Lung (tissue), 11 donors: ENCODE measurements at regions not wholly inside any gene's neighbourhood (a gene's known extent, or its start where the extent isn't known, plus 50 kb on each side); places are given as distances from the start of the nearest gene placed in this dataset.

Source experiments
- ATAC-seq: fragments of 200-7000 bp; cut with Tn5 transposase; one replicate; pipeline ENCODE4 v1.9.1; 2020; ENCODE audit warnings: moderate number of reproducible peaks; ENCODE audit not compliant: insufficient read depth, low FRiP score
- DNase-seq, 3 donors: peaks; one replicate each; pipeline ENCODE4 v3.0.0-alpha.2; 2013 to 2017
- H3K27ac ChIP-seq, 2 donors: one replicate each; pipeline ENCODE4 v1.5.1; 2013; ENCODE audit warnings: mild to moderate bottlenecking in 2 of 2, moderate library complexity in 2 of 2, control low read depth in 1 of 2, inconsistent platforms in 1 of 2, low read depth in 1 of 2, low read length in 1 of 2
- H3K27me3 ChIP-seq, 3 donors: one replicate each; pipeline ENCODE4 v1.5.1; 2013; ENCODE audit warnings: low read length in 2 of 3; ENCODE audit not compliant: control insufficient read depth in 3 of 3, insufficient read depth in 3 of 3
- H3K36me3 ChIP-seq, 4 donors: one replicate each; pipeline ENCODE4 v1.5.1; 2013; ENCODE audit warnings: low read length in 4 of 4, mild to moderate bottlenecking in 1 of 4, moderate library complexity in 1 of 4; ENCODE audit not compliant: control insufficient read depth in 4 of 4, insufficient read depth in 4 of 4
- H3K4me1 ChIP-seq, 5 donors: one replicate each; pipeline ENCODE4 v1.5.1; 2013; ENCODE audit warnings: low read length in 5 of 5, mild to moderate bottlenecking in 2 of 5, moderate library complexity in 1 of 5; ENCODE audit not compliant: control insufficient read depth in 5 of 5, insufficient read depth in 5 of 5
- H3K4me3 ChIP-seq: one replicate; pipeline ENCODE4 v1.5.1; 2013; ENCODE audit warnings: mild to moderate bottlenecking, control low read depth, moderate library complexity
- H3K9ac ChIP-seq, 2 donors: one replicate each; pipeline ENCODE4 v1.5.1; 2013; ENCODE audit warnings: low read length in 2 of 2, control low read depth in 1 of 2; ENCODE audit not compliant: insufficient read depth in 1 of 2
- H3K9me3 ChIP-seq, 4 donors: one replicate each; pipeline ENCODE4 v1.5.1; 2013; ENCODE audit warnings: low read length in 3 of 4, mild to moderate bottlenecking in 1 of 4, moderate library complexity in 1 of 4; ENCODE audit not compliant: control insufficient read depth in 4 of 4, insufficient read depth in 3 of 4
- WGBS, 2 donors: extraction: QIAGEN DNeasy Blood & Tissue Kit; methylation state at CpG; one replicate each; pipeline ENCODE4 v1.1.7; 2013; 5-methylcytosine and 5-hydroxymethylcytosine counted together
- TF ChIP-seq, protein P1 (sequence below): IDR thresholded peaks from 2 replicates; pipeline ENCODE4 v1.5.1; 2012; ENCODE audit warnings: mild to moderate bottlenecking; ENCODE audit errors: control extremely low read depth, extremely low read depth
- donor health status: control.
- donor health status: control.
- donor health status: Bipolar disorder and iron deficiency.
- donor health status: healthy.
- donor health status: DM: yes; HTN: yes; CAD: no.

DNA sequence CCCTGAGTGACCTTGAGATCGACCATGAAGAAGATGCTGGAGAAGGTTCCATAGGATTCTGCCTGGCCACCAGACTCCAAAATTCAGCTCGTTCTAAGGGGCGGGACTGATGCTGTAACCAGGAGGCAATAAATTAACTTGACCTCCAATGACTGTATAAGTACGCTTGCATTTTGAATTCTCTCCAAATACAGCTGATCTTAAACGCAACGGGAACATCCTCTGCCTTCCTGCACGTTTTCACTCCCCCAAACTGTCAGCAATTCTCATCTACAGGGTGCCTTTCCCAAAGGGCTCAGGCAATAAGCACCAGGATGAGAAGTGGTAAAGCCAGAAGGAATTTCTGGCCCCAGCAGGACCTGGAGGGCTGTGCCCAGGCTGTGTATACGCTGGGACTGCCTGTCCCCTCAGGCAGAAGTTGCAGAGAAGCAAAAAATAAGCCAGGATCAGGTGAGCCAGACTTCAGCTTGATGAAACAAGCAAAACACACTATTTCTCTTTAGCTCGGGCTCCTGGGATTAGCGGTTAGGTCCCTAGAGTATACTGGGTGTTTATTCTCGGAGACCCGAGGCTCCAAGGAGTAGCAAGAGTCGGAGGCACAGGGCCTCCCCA is 124.8 kb downstream of the LRIG2 start:
- H3K9ac ChIP-seq: no peak overlapping the region
- DNase-seq (no peak), ATAC-seq (no peak)
- peak overlapping the region in 1 of 2 donors; percentile 1 for H3K27ac ChIP-seq
- 71 to 72% methylated on average over 13 of the region's 13 CpGs for WGBS, 2 donors
- TF ChIP-seq, protein P1, sequence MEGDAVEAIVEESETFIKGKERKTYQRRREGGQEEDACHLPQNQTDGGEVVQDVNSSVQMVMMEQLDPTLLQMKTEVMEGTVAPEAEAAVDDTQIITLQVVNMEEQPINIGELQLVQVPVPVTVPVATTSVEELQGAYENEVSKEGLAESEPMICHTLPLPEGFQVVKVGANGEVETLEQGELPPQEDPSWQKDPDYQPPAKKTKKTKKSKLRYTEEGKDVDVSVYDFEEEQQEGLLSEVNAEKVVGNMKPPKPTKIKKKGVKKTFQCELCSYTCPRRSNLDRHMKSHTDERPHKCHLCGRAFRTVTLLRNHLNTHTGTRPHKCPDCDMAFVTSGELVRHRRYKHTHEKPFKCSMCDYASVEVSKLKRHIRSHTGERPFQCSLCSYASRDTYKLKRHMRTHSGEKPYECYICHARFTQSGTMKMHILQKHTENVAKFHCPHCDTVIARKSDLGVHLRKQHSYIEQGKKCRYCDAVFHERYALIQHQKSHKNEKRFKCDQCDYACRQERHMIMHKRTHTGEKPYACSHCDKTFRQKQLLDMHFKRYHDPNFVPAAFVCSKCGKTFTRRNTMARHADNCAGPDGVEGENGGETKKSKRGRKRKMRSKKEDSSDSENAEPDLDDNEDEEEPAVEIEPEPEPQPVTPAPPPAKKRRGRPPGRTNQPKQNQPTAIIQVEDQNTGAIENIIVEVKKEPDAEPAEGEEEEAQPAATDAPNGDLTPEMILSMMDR: no peak
- H3K9me3 ChIP-seq: peaks cover 0 to 4% (median 0%) of the 10 kb centered on the region in 4 donors
- H3K4me3 ChIP-seq: no peak overlapping the region
- peaks cover 0 to 8% (median 0%) of the 10 kb centered on the region in 5 donors for H3K4me1 ChIP-seq
- no peaks in the 10 kb centered on the region for H3K27me3 ChIP-seq
- no peaks in the 10 kb centered on the region for H3K36me3 ChIP-seq

DNA sequence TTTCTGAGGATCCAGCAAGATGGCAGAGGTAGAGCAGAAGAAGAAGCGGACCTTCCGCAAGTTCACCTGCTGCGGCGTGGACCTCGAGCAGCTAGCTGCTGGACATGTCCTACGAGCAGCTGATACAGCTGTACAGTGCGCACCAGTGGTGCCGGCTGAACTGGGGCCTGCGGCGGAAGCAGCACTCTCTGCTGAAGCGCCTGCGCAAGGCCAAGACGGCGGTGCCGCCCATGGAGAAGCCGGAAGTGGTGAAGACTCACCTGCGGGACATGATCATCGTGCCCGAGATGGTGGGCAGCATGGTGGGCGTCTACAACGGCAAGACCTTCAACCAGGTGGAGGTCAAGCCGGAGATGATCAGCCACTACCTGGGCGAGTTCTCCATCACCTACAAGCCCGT is 125.8 kb downstream of the LRIG2 start:
- no peaks in the 10 kb centered on the region for H3K36me3 ChIP-seq
- TF ChIP-seq, protein P1: no peak
- H3K4me3 ChIP-seq: no peak overlapping the region
- peaks cover 0 to 3% (median 0%) of the 10 kb centered on the region in 4 donors for H3K9me3 ChIP-seq
- H3K27ac ChIP-seq: peak overlapping the region in 1 of 2 donors; percentile 20
- WGBS, 2 donors: 95 to 96% methylated on average over 24 of the region's 24 CpGs
- H3K4me1 ChIP-seq: peaks cover 0 to 8% (median 0%) of the 10 kb centered on the region in 5 donors
- no peaks in the 10 kb centered on the region for H3K27me3 ChIP-seq
- no peak overlapping the region for H3K9ac ChIP-seq
- ATAC-seq (no peak), DNase-seq (no peak)

DNA sequence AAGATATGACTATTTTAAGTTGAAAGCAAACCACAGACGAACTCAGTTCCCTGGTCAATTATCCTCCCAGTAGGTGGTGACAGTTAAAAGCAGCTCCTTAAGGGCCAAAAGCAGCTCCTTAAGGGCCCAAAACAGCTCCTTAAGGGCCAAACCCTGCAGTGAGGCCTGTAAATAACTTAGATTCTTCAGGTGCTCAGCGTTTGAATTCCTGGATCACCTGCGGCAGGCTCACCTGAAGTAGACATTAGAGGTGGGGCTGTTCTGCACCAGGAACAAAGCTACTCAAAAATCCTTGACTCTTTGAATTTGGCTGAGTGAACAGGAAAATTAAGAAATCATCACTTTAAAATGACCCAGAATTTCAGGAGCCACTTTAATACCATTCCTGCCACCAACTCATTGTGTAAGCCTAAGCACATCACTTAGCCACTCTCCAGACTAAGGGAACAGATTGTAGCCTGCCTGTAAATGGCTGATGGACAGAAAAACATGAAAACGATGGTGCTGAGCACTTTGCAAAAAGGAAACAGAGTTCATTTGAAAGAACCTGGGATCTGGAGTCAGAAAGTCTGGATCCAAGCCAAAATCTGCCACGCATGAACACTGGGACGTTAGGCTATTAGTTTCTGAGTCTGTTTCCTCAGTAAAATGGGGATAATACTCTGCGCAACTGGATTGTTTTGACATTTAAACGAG is 126.9 kb downstream of the LRIG2 start:
- DNase-seq: peak; percentile 61 to 75 (median 65)
- H3K27ac ChIP-seq: no peak overlapping the region

More for the DNA sequence above, 126.9 kb downstream of the LRIG2 start:
- no peak overlapping the region for H3K9ac ChIP-seq
- H3K36me3 ChIP-seq: no peaks in the 10 kb centered on the region
- H3K9me3 ChIP-seq: peaks cover 0 to 3% (median 0%) of the 10 kb centered on the region in 4 donors
- H3K4me3 ChIP-seq: no peak overlapping the region
- H3K27me3 ChIP-seq: no peaks in the 10 kb centered on the region
- ATAC-seq: peak; percentile 86
- H3K4me1 ChIP-seq: peaks cover 0 to 8% (median 0%) of the 10 kb centered on the region in 5 donors
- TF ChIP-seq, protein P1: no peak
- 47 to 60% methylated on average over 8 of the region's 8 CpGs for WGBS, 2 donors
